Neural progenitor cell (in vitro differentiated cells): ENCODE measurements at regions not wholly inside any gene's neighbourhood (a gene's known extent, or its start where the extent isn't known, plus 50 kb on each side); places are given as distances from the start of the nearest gene placed in this dataset.

Experiments used
- DNase-seq: peaks from one replicate; pipeline ENCODE4 v3.0.0-alpha.2; 2016; ENCODE audit warnings: low spot score
- H2AFZ ChIP-seq: fragments of 200-600 bp; sonication (generic); replicated peaks from 2 replicates; pipeline ENCODE4 v1.6.1; 2016; ENCODE audit warnings: antibody characterized with exemption
- H3F3A ChIP-seq: fragments of 200-600 bp; sonication (generic); 2 replicates; pipeline ENCODE4 v1.6.1; 2016; ENCODE audit warnings: antibody characterized with exemption, low read depth
- H3K27ac ChIP-seq: fragments of 200-600 bp; sonication (generic); 2 replicates; pipeline ENCODE4 v1.5.1; 2016; ENCODE audit warnings: mild to moderate bottlenecking
- H3K27me3 ChIP-seq: fragments of 200-600 bp; sonication (generic); 2 replicates; pipeline ENCODE4 v1.6.1; 2016; ENCODE audit warnings: mild to moderate bottlenecking, moderate library complexity
- H3K36me3 ChIP-seq: fragments of 200-600 bp; sonication (generic); 2 replicates; pipeline ENCODE4 v1.5.1; 2016
- H3K4me1 ChIP-seq: fragments of 200-600 bp; sonication (generic); 2 replicates; pipeline ENCODE4 v1.6.1; 2016; ENCODE audit warnings: mixed run types
- H3K4me2 ChIP-seq: fragments of 200-600 bp; sonication (generic); 2 replicates; pipeline ENCODE4 v1.6.1; 2016
- H3K4me3 ChIP-seq: fragments of 200-600 bp; sonication (generic); 2 replicates; pipeline ENCODE4 v1.5.1; 2016
- H3K79me2 ChIP-seq: fragments of 200-600 bp; sonication (generic); 2 replicates; pipeline ENCODE4 v1.6.1; 2016; ENCODE audit warnings: low read depth
- H3K9ac ChIP-seq: fragments of 200-600 bp; sonication (generic); 2 replicates; pipeline ENCODE4 v1.6.1; 2016
- H3K9me3 ChIP-seq: fragments of 200-600 bp; sonication (generic); 2 replicates; pipeline ENCODE4 v1.5.1; 2016; ENCODE audit warnings: low read depth
- H4K20me1 ChIP-seq: fragments of 200-600 bp; sonication (generic); 2 replicates; pipeline ENCODE4 v1.6.1; 2016; ENCODE audit warnings: low read depth
- H3K27ac Mint-ChIP-seq: 3 replicates; pipeline ENCODE4 v1.8.0; 2021; ENCODE audit warnings: mixed read lengths
- H3K27me3 Mint-ChIP-seq: 2 replicates; pipeline ENCODE4 v1.8.0; 2022; ENCODE audit warnings: low read depth, mild to moderate bottlenecking, inconsistent platforms, moderate library complexity, mixed read lengths; ENCODE audit not compliant: insufficient read depth
- H3K36me3 Mint-ChIP-seq: 3 replicates; pipeline ENCODE4 v1.8.0; 2021; ENCODE audit warnings: mixed read lengths
- H3K4me1 Mint-ChIP-seq: 3 replicates; pipeline ENCODE4 v1.8.0; 2021; ENCODE audit warnings: mixed read lengths
- H3K4me3 Mint-ChIP-seq: 3 replicates; pipeline ENCODE4 v1.8.0; 2021; ENCODE audit warnings: mild to moderate bottlenecking, moderate library complexity, mixed read lengths
- H3K9me3 Mint-ChIP-seq: 3 replicates; pipeline ENCODE4 v1.8.0; 2020; ENCODE audit warnings: mixed read lengths
- EZH2 ChIP-seq: fragments of 200-600 bp; sonication (generic); IDR thresholded peaks from 2 replicates; pipeline ENCODE4 v1.6.1; 2017; ENCODE audit warnings: antibody characterized with exemption, mild to moderate bottlenecking, moderate library complexity
- EZH2phosphoT487 ChIP-seq: fragments of 200-600 bp; sonication (generic); IDR thresholded peaks from 2 replicates; pipeline ENCODE4 v1.6.1; 2017; ENCODE audit warnings: antibody characterized with exemption
- TF ChIP-seq, protein P1 (sequence below): fragments of 200-600 bp; sonication (generic); IDR thresholded peaks from 2 replicates; pipeline ENCODE4 v1.5.1; 2017; ENCODE audit warnings: antibody characterized with exemption, mild to moderate bottlenecking

DNA sequence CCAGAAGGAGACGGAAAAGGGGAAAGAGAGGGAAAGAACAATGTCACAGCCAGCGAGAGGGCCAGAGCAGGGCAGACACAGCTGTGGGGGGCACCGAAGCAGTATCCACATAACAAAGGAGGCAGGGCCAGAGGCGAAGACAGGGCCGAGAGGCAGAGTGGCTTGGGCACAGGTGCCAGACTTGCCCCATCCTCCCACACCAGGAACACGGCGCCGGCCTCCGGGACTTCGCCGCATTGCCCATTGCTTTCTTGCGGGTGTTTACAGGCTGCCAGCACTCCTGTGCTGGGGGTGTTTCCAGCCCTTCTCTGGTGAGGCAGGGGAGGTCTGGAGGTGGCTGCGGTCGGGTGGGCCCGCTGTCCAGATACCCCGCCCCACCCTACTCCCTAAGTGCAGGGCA is 78.0 kb downstream of the ENGASE start:
- no peak overlapping the region for H2AFZ ChIP-seq
- H3K9me3 Mint-ChIP-seq: no peaks in the 10 kb centered on the region
- no peak overlapping the region for H3K4me3 Mint-ChIP-seq
- peak; percentile 27 for DNase-seq
- peaks cover 11% of the 10 kb centered on the region for H3K27me3 Mint-ChIP-seq
- H3K4me2 ChIP-seq: peak overlapping the region; percentile 54
- no peak overlapping the region for H3K9ac ChIP-seq
- H3K27ac Mint-ChIP-seq: peak overlapping the region; percentile 77
- H3K4me1 Mint-ChIP-seq: peaks cover 16% of the 10 kb centered on the region
- H3F3A ChIP-seq: no peaks in the 10 kb centered on the region
- TF ChIP-seq EZH2phosphoT487 (no peak), EZH2 (no peak)
- TF ChIP-seq, protein P1, sequence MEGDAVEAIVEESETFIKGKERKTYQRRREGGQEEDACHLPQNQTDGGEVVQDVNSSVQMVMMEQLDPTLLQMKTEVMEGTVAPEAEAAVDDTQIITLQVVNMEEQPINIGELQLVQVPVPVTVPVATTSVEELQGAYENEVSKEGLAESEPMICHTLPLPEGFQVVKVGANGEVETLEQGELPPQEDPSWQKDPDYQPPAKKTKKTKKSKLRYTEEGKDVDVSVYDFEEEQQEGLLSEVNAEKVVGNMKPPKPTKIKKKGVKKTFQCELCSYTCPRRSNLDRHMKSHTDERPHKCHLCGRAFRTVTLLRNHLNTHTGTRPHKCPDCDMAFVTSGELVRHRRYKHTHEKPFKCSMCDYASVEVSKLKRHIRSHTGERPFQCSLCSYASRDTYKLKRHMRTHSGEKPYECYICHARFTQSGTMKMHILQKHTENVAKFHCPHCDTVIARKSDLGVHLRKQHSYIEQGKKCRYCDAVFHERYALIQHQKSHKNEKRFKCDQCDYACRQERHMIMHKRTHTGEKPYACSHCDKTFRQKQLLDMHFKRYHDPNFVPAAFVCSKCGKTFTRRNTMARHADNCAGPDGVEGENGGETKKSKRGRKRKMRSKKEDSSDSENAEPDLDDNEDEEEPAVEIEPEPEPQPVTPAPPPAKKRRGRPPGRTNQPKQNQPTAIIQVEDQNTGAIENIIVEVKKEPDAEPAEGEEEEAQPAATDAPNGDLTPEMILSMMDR: no peak
- peaks cover 11% of the 10 kb centered on the region for H3K4me1 ChIP-seq
- H3K27me3 ChIP-seq: no peaks in the 10 kb centered on the region
- H3K4me3 ChIP-seq: no peak overlapping the region
- H3K36me3 ChIP-seq: no peaks in the 10 kb centered on the region
- H3K79me2 ChIP-seq: no peaks in the 10 kb centered on the region
- no peaks in the 10 kb centered on the region for H3K9me3 ChIP-seq
- no peaks in the 10 kb centered on the region for H4K20me1 ChIP-seq
- no peak overlapping the region for H3K27ac ChIP-seq
- no peaks in the 10 kb centered on the region for H3K36me3 Mint-ChIP-seq

DNA sequence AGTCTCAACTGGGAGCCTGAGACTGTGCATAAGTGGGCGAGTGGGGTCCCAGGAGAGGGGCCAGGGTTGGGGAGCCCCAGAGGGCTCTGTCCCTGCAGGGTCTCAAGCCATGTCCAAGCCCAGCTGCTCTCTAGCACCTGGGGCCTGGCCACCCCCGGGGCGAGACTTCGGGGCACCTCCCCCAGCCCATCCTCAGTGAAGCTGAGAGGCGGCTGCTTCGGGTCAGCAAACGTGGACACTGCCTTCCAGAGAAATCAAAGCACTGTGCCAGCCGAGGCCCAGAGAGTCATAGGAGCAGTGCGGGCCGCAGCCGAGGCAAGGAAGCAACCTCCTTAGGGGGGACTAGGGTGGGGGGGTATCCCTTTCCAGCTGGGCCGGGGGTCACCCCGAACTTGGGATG is 77.5 kb downstream of the ENGASE start:
- no peak overlapping the region for H2AFZ ChIP-seq
- H4K20me1 ChIP-seq: no peaks in the 10 kb centered on the region
- no peaks in the 10 kb centered on the region for H3K36me3 Mint-ChIP-seq
- H3K9ac ChIP-seq: no peak overlapping the region
- H3K4me3 Mint-ChIP-seq: no peak overlapping the region
- peak overlapping the region; percentile 54 for H3K4me2 ChIP-seq
- peaks cover 16% of the 10 kb centered on the region for H3K4me1 Mint-ChIP-seq
- no peaks in the 10 kb centered on the region for H3K9me3 Mint-ChIP-seq
- H3K79me2 ChIP-seq: no peaks in the 10 kb centered on the region
- no peaks in the 10 kb centered on the region for H3K36me3 ChIP-seq
- peaks cover 11% of the 10 kb centered on the region for H3K4me1 ChIP-seq
- H3K27me3 Mint-ChIP-seq: peaks cover 11% of the 10 kb centered on the region
- DNase-seq: no peak
- no peaks in the 10 kb centered on the region for H3K27me3 ChIP-seq
- no peak overlapping the region for H3K27ac ChIP-seq
- no peaks in the 10 kb centered on the region for H3K9me3 ChIP-seq
- no peak overlapping the region for H3K4me3 ChIP-seq
- TF ChIP-seq, protein P1: no peak
- H3F3A ChIP-seq: no peaks in the 10 kb centered on the region
- no peak overlapping the region for H3K27ac Mint-ChIP-seq

DNA sequence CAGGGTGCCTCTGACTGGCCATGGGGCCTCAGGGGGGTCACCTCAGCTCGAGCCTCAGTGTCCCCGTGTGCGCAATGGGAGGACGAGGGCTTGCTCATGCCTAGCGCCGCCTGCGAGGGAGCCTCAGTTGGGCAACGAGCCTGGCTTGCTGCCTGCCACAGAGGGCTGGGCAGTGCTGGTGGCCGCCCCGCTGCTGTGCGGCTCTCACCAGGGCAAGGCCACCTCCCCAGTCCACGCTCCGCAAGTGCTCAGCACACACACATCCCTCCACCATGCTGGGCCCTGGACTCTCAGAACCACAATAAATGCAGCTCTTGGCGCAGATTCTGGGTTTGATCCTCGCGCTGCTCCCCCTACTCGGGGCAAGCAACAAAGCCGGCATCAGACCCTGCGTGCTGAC is 76.2 kb downstream of the ENGASE start:
- Mint-ChIP-seq H3K27ac (no peak overlapping the region), H3K4me3 (no peak overlapping the region), H3K9me3 (no peaks in the 10 kb centered on the region), H3K36me3 (no peaks in the 10 kb centered on the region), H3K4me1 (peaks cover 16% of the 10 kb centered on the region), H3K27me3 (peaks cover 9% of the 10 kb centered on the region)
- Histone ChIP-seq H3K27me3 (no peaks in the 10 kb centered on the region), H3K4me1 (peaks cover 11% of the 10 kb centered on the region), H3K79me2 (no peaks in the 10 kb centered on the region), H4K20me1 (no peaks in the 10 kb centered on the region), H3K9me3 (no peaks in the 10 kb centered on the region), H3K9ac (no peak overlapping the region), H2AFZ (no peak overlapping the region), H3K36me3 (no peaks in the 10 kb centered on the region), H3K4me2 (no peak overlapping the region), H3K4me3 (no peak overlapping the region), H3K27ac (peak overlapping the region; percentile 6), H3F3A (no peaks in the 10 kb centered on the region)
- DNase-seq: no peak
- TF ChIP-seq, protein P1: no peak
- TF ChIP-seq EZH2phosphoT487 (no peak), EZH2 (no peak)
